Parathyroid adenoma (tissue), 2 donors: ENCODE measurements at regions not wholly inside any gene's neighbourhood (a gene's known extent, or its start where the extent isn't known, plus 50 kb on each side); places are given as distances from the start of the nearest gene placed in this dataset.

Experiments
- H2AFZ ChIP-seq: fragments of 300-600 bp; sonication (generic); one replicate; pipeline ENCODE4 v1.7.0; 2017; ENCODE audit warnings: antibody characterized with exemption, mild to moderate bottlenecking
- H3K27ac ChIP-seq: fragments of 300-600 bp; sonication (generic); one replicate; pipeline ENCODE4 v1.7.0; 2017
- H3K27me3 ChIP-seq: fragments of 300-600 bp; sonication (generic); one replicate; pipeline ENCODE4 v1.7.0; 2017; ENCODE audit warnings: low read length; ENCODE audit not compliant: control insufficient read depth, insufficient read depth
- H3K36me3 ChIP-seq: fragments of 300-600 bp; sonication (generic); one replicate; pipeline ENCODE4 v1.7.0; 2017; ENCODE audit warnings: low read length; ENCODE audit not compliant: control insufficient read depth, insufficient read depth
- H3K4me1 ChIP-seq: fragments of 300-600 bp; sonication (generic); one replicate; pipeline ENCODE4 v1.7.0; 2017; ENCODE audit warnings: control low read depth
- H3K4me2 ChIP-seq: fragments of 300-600 bp; sonication (generic); one replicate; pipeline ENCODE4 v1.7.0; 2017; ENCODE audit warnings: low read length
- H3K4me3 ChIP-seq: fragments of 300-600 bp; sonication (generic); one replicate; pipeline ENCODE4 v1.7.0; 2017; ENCODE audit warnings: low read depth, low read length
- H3K79me2 ChIP-seq: fragments of 300-600 bp; sonication (generic); one replicate; pipeline ENCODE4 v1.7.0; 2017; ENCODE audit warnings: control low read depth
- H3K9ac ChIP-seq: fragments of 300-600 bp; sonication (generic); one replicate; pipeline ENCODE4 v1.7.0; 2017; ENCODE audit warnings: mild to moderate bottlenecking
- H3K9me3 ChIP-seq: fragments of 300-600 bp; sonication (generic); one replicate; pipeline ENCODE4 v1.7.0; 2017; ENCODE audit warnings: low read length; ENCODE audit not compliant: control insufficient read depth
- TF ChIP-seq, protein P1 (sequence below): fragments of 300-600 bp; sonication (generic); IDR thresholded peaks from one replicate; pipeline ENCODE4 v1.7.0; 2017; ENCODE audit warnings: antibody characterized with exemption, mild to moderate bottlenecking
- donor health status: primary hyperparathyroidism.

DNA sequence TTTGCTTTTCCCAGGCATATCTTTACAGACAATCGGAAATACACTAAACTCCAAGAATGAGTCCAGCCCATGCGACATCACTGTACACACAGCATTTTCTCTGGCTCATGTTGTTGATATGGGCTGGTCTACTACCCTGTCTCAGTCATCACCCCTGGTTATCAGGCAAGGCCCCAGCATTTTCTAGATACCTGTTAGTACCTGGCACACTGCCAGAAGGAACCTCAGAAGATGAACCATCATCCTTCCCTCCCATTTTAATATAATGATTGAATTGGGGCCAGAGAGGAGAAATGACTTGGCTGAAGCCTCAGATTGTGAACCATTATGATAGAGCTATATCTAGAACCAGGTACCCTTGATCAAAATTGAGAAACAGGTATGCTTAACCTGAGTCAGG, 406.2 kb downstream of the CDH11 start:
- Histone ChIP-seq H3K4me3 (no peak overlapping the region), H3K4me2 (no peak overlapping the region), H3K9ac (no peak overlapping the region), H3K27me3 (no peaks in the 10 kb centered on the region), H3K27ac (no peak overlapping the region), H2AFZ (no peak overlapping the region), H3K79me2 (no peaks in the 10 kb centered on the region), H3K36me3 (no peaks in the 10 kb centered on the region), H3K9me3 (no peaks in the 10 kb centered on the region), H3K4me1 (no peaks in the 10 kb centered on the region)
- TF ChIP-seq, protein P1, sequence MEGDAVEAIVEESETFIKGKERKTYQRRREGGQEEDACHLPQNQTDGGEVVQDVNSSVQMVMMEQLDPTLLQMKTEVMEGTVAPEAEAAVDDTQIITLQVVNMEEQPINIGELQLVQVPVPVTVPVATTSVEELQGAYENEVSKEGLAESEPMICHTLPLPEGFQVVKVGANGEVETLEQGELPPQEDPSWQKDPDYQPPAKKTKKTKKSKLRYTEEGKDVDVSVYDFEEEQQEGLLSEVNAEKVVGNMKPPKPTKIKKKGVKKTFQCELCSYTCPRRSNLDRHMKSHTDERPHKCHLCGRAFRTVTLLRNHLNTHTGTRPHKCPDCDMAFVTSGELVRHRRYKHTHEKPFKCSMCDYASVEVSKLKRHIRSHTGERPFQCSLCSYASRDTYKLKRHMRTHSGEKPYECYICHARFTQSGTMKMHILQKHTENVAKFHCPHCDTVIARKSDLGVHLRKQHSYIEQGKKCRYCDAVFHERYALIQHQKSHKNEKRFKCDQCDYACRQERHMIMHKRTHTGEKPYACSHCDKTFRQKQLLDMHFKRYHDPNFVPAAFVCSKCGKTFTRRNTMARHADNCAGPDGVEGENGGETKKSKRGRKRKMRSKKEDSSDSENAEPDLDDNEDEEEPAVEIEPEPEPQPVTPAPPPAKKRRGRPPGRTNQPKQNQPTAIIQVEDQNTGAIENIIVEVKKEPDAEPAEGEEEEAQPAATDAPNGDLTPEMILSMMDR = no peak

GRCh38 chr16:64712026-64712425, 409.8 kb downstream of the CDH11 start:
- Histone ChIP-seq H3K9me3 (no peaks in the 10 kb centered on the region), H3K27me3 (no peaks in the 10 kb centered on the region), H3K4me1 (no peaks in the 10 kb centered on the region), H3K4me2 (no peak overlapping the region), H3K27ac (no peak overlapping the region), H3K36me3 (no peaks in the 10 kb centered on the region), H2AFZ (no peak overlapping the region), H3K79me2 (no peaks in the 10 kb centered on the region), H3K9ac (no peak overlapping the region), H3K4me3 (no peak overlapping the region)
- TF ChIP-seq, protein P1 = no peak

GRCh38 chr16:64711596-64711995, 410.3 kb downstream of the CDH11 start:
- no peak overlapping the region for H2AFZ ChIP-seq
- H3K4me1 ChIP-seq = no peaks in the 10 kb centered on the region
- H3K27ac ChIP-seq = no peak overlapping the region
- no peaks in the 10 kb centered on the region for H3K36me3 ChIP-seq
- no peaks in the 10 kb centered on the region for H3K9me3 ChIP-seq
- no peaks in the 10 kb centered on the region for H3K27me3 ChIP-seq
- H3K79me2 ChIP-seq = no peaks in the 10 kb centered on the region
- H3K4me2 ChIP-seq = no peak overlapping the region
- TF ChIP-seq, protein P1 = no peak
- H3K9ac ChIP-seq = no peak overlapping the region
- H3K4me3 ChIP-seq = no peak overlapping the region

DNA sequence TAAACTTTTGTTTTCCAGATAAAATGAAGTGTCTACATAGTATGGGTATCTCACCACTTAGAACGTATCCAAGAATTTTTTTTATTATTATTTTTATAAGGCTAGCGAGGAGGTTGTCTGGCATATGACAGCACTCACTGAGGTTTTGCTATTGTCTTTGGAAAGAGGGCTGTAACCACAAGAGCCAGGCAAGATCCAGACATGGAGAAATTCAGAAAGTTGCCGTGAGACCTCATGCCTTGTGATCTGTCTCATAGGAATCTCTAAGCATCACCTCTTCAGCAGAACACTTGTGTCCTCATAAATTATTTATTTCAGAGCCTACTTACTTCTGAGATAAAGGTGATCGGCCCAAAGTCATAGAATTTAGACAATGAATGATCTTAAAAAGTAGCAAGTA, 410.8 kb downstream of the CDH11 start:
- Histone ChIP-seq H3K79me2 (no peaks in the 10 kb centered on the region), H3K9ac (no peak overlapping the region), H3K27me3 (no peaks in the 10 kb centered on the region), H3K4me3 (no peak overlapping the region), H3K36me3 (no peaks in the 10 kb centered on the region), H2AFZ (no peak overlapping the region), H3K9me3 (no peaks in the 10 kb centered on the region), H3K27ac (no peak overlapping the region), H3K4me1 (no peaks in the 10 kb centered on the region), H3K4me2 (no peak overlapping the region)
- TF ChIP-seq, protein P1 = no peak

- Histone ChIP-seq H3K36me3 (no peaks in the 10 kb centered on the region), H3K4me2 (no peak overlapping the region), H3K9me3 (no peaks in the 10 kb centered on the region), H3K27ac (no peak overlapping the region), H3K79me2 (no peaks in the 10 kb centered on the region), H3K9ac (no peak overlapping the region), H3K4me3 (no peak overlapping the region), H3K27me3 (no peaks in the 10 kb centered on the region), H2AFZ (no peak overlapping the region), H3K4me1 (no peaks in the 10 kb centered on the region)
- TF ChIP-seq, protein P1 = no peak
These were observed 416.4 kb downstream of the CDH11 start for GRCh38 chr16:64705443-64705842.
